Fibroblast of lung (primary cell): ENCODE measurements at regions not wholly inside any gene's neighbourhood (a gene's known extent, or its start where the extent isn't known, plus 50 kb on each side); places are given as distances from the start of the nearest gene placed in this dataset.

Source experiments
- DNase-seq, 2 donors: peaks; one replicate each; pipeline versions ENCODE4 v3.0.0 to v3.0.0-alpha.2; 2010; ENCODE audit warnings: low read depth in 2 of 2
- H2AFZ ChIP-seq: 2 replicates; pipeline ENCODE4 v1.5.1; 2012; ENCODE audit warnings: low read length, control low read depth, inconsistent platforms
- H3K27ac ChIP-seq: 2 replicates; pipeline ENCODE4 v1.5.1; 2011; ENCODE audit warnings: low read length, control low read depth; ENCODE audit not compliant: insufficient read depth
- H3K27me3 ChIP-seq: 2 replicates; pipeline ENCODE4 v1.5.1; 2011; ENCODE audit warnings: mild to moderate bottlenecking, low read length; ENCODE audit not compliant: control insufficient read depth, insufficient read depth
- H3K36me3 ChIP-seq: 2 replicates; pipeline ENCODE4 v1.5.1; 2011; ENCODE audit warnings: low read length; ENCODE audit not compliant: control insufficient read depth, insufficient read depth
- H3K4me1 ChIP-seq: 2 replicates; pipeline ENCODE4 v1.5.1; 2011; ENCODE audit warnings: low read length; ENCODE audit not compliant: control insufficient read depth, insufficient read depth; ENCODE audit errors: extremely low read depth
- H3K4me2 ChIP-seq: 2 replicates; pipeline ENCODE4 v1.5.1; 2011; ENCODE audit warnings: low read length, control low read depth; ENCODE audit not compliant: insufficient read depth; ENCODE audit errors: extremely low read depth
- H3K4me3 ChIP-seq, 4 experiments: fragments of 200-600 bp in 1 of 4; sonication (generic) in 1 of 4; replicated peaks in 1 of 4; 2 replicates each; pipeline ENCODE4 v1.5.1; 2011 to 2016; ENCODE audit warnings: low read length in 4 of 4, low read depth in 3 of 4, mild to moderate bottlenecking in 3 of 4, control low read depth in 2 of 4, inconsistent platforms in 1 of 4, mixed read lengths in 1 of 4; ENCODE audit not compliant: insufficient read depth in 1 of 4; ENCODE audit errors: control extremely low read depth in 1 of 4
- H3K79me2 ChIP-seq: 2 replicates; pipeline ENCODE4 v1.5.1; 2012; ENCODE audit warnings: mild to moderate bottlenecking, low read length, inconsistent platforms; ENCODE audit not compliant: control insufficient read depth, insufficient read depth
- H3K9ac ChIP-seq: 2 replicates; pipeline ENCODE4 v1.5.1; 2011; ENCODE audit warnings: mild to moderate bottlenecking, low read length, control low read depth; ENCODE audit not compliant: insufficient read depth
- H3K9me3 ChIP-seq: 2 replicates; pipeline ENCODE4 v1.5.1; 2012; ENCODE audit warnings: low read depth, low read length; ENCODE audit not compliant: control insufficient read depth, insufficient read depth
- H4K20me1 ChIP-seq: 2 replicates; pipeline ENCODE4 v1.5.1; 2011; ENCODE audit warnings: low read length; ENCODE audit not compliant: control insufficient read depth, insufficient read depth; ENCODE audit errors: extremely low read depth
- EZH2 ChIP-seq: IDR thresholded peaks from 2 replicates; pipeline ENCODE4 v1.5.1; 2012; ENCODE audit warnings: low read length, control low read depth, mild to moderate bottlenecking; ENCODE audit errors: missing control alignments
- TF ChIP-seq, protein P1 (sequence below), 2 donors: IDR thresholded peaks in 1 of 2; conservative IDR thresholded peaks in 1 of 2; 1 replicate in 1 of 2; 2 replicates in 1 of 2; pipeline ENCODE4 v1.5.1; 2011 to 2012; ENCODE audit warnings: low read length in 2 of 2, control low read depth in 1 of 2, inconsistent platforms in 1 of 2, low read depth in 1 of 2, mild to moderate bottlenecking in 1 of 2

DNA sequence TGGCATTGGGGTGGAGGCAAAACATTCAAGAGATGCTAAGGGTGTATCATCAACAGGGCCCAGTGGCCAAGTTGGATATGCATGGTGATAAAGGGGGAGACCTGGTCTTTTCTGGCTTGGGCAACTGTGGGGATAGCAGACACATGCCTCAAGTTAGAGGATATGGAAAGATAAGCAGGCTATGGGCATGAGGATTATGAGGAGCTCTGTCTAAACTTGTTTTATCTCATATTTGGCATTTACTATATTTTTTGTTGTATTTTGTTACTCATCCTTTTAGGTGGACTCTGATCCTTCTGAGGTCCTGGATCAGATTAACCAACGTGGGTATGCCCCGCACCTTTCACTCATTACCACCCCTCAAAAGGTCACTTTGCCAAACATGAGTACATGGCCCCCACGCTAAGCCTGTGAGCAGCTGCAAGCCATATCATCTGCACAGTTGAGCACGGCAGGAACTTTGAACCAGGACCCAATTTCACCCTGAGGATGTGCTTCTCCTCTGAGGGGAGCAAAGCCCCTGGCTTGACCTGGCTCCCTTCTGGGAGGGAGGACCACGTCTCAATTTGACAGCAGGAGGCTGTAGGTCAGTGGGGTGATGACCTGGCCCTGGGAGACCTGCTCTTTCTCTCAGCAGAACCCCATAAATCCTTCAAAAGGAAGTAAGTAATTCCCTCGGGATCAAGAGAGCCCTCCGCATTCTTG is 71.1 kb upstream of the CD180 start:
- Histone ChIP-seq H4K20me1 (no peaks in the 10 kb centered on the region), H3K4me3 (no peak overlapping the region), H3K4me2 (peak overlapping the region; percentile 84), H3K4me1 (peaks cover 21% of the 10 kb centered on the region), H2AFZ (no peak overlapping the region), H3K9ac (no peak overlapping the region), H3K9me3 (no peaks in the 10 kb centered on the region), H3K27ac (peak overlapping the region; percentile 89), H3K79me2 (no peaks in the 10 kb centered on the region), H3K36me3 (no peaks in the 10 kb centered on the region), H3K27me3 (no peaks in the 10 kb centered on the region)
- DNase-seq = no peak
- TF ChIP-seq EZH2 = no peak

DNA sequence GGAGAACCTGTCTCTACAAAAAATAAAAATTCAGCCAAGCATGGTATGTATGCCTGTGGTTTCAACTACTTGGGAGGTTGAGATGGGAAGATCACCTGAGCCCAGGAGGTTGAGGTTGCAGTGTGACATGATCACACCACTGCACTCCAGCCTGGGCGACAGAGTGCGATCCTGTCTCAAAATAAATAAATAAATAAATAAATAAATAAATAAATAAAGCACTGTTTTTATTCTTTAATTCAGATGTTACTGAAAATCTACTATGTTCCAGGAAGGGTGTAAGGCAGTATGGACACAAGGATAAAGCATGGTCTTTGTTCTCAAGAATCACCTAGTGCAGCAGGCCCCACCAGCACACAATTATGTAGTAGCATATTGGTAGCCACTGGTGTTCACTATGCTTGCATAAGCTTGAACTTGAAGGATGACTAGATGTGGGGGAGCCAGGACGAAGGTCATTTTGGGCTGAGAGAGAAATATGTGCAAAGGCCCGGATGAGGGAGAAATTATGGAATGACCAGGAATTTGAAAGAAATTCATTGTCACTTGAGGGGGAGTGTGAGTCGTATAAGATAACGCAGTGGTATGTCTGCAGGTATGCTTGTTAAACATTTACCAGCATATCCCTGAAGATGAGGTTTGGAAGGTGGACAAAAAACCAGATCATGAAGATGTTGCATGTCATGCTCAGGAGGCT is 70.2 kb upstream of the CD180 start:
- no peak for TF ChIP-seq EZH2
- TF ChIP-seq, protein P1, sequence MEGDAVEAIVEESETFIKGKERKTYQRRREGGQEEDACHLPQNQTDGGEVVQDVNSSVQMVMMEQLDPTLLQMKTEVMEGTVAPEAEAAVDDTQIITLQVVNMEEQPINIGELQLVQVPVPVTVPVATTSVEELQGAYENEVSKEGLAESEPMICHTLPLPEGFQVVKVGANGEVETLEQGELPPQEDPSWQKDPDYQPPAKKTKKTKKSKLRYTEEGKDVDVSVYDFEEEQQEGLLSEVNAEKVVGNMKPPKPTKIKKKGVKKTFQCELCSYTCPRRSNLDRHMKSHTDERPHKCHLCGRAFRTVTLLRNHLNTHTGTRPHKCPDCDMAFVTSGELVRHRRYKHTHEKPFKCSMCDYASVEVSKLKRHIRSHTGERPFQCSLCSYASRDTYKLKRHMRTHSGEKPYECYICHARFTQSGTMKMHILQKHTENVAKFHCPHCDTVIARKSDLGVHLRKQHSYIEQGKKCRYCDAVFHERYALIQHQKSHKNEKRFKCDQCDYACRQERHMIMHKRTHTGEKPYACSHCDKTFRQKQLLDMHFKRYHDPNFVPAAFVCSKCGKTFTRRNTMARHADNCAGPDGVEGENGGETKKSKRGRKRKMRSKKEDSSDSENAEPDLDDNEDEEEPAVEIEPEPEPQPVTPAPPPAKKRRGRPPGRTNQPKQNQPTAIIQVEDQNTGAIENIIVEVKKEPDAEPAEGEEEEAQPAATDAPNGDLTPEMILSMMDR (conservative IDR thresholded peaks at IDR 0.05 in 1 of 2, IDR thresholded peaks at IDR 0.05 in 1 of 2; ENCODE audit: low read depth in 1 of 2, low read length in 2 of 2) = no peak
- no peak for DNase-seq
- Histone ChIP-seq H4K20me1 (no peaks in the 10 kb centered on the region), H3K27ac (no peak overlapping the region), H2AFZ (no peak overlapping the region), H3K4me3 (no peak overlapping the region), H3K9me3 (no peaks in the 10 kb centered on the region), H3K4me1 (peaks cover 21% of the 10 kb centered on the region), H3K4me2 (no peak overlapping the region), H3K79me2 (no peaks in the 10 kb centered on the region), H3K36me3 (no peaks in the 10 kb centered on the region), H3K27me3 (no peaks in the 10 kb centered on the region), H3K9ac (no peak overlapping the region)

DNA sequence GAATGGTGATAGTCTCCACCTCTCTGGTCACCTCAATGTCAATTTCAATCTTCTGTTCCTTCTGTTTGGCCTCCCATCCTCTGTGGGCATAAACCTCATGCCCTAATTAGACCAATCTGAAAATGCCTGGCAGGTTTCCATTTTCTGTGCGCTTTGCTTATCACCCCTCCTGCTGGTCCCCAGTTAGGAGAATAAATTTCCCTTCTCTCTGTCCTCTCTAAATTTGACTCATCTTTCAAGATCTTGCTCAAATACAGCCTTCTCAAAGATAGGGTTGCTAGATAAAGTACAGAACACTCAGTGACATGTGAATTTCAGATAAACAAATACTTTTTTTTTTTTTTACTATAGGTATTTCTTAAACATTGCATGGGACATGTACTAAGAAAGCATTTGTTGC is 69.4 kb upstream of the CD180 start:
- H3K36me3 ChIP-seq = no peaks in the 10 kb centered on the region
- H3K27ac ChIP-seq = no peak overlapping the region
- H3K9ac ChIP-seq = no peak overlapping the region
- no peak overlapping the region for H3K4me3 ChIP-seq
- H3K4me1 ChIP-seq = peaks cover 21% of the 10 kb centered on the region
- no peaks in the 10 kb centered on the region for H4K20me1 ChIP-seq
- TF ChIP-seq, protein P1 (conservative IDR thresholded peaks at IDR 0.05 in 1 of 2, IDR thresholded peaks at IDR 0.05 in 1 of 2; ENCODE audit: low read depth in 1 of 2, low read length in 2 of 2) = no peak
- no peak for TF ChIP-seq EZH2
- no peak overlapping the region for H3K4me2 ChIP-seq
- H3K27me3 ChIP-seq = no peaks in the 10 kb centered on the region
- no peaks in the 10 kb centered on the region for H3K9me3 ChIP-seq
- H3K79me2 ChIP-seq = no peaks in the 10 kb centered on the region
- H2AFZ ChIP-seq = no peak overlapping the region
- DNase-seq = peak in 1 of 2 donors; percentile 56
